ENCODE measurements at regions not wholly inside any gene's neighbourhood (a gene's known extent, or its start where the extent isn't known, plus 50 kb on each side); places are given as distances from the start of the nearest gene placed in this dataset.
"Not testable (repeated sequence)": the region's sequence is repeated elsewhere in the genome, so short reads cannot be mapped to it uniquely, and the experiment has no call there.

GRCh38 chr16:85521552-85522307 is 91.4 kb upstream of the GSE1 start:
- DNase-seq = no peak

GRCh38 chr16:85522308-85522841 is 90.7 kb upstream of the GSE1 start:
- no peak for DNase-seq

- DNase-seq = no peak
Observed at GRCh38 chr16:85522842-85523601, 90.1 kb upstream of the GSE1 start.

GRCh38 chr16:85523602-85524364 is 89.3 kb upstream of the GSE1 start:
- DNase-seq = no peak

- no peak for DNase-seq
Observed at GRCh38 chr16:85524365-85524629, 88.8 kb upstream of the GSE1 start.

GRCh38 chr16:85524630-85525419 is 88.3 kb upstream of the GSE1 start:
- no peak for DNase-seq

- DNase-seq = no peak
Observed at GRCh38 chr16:85525420-85526184, 87.5 kb upstream of the GSE1 start.

- DNase-seq = no peak
Observed at GRCh38 chr16:85526185-85526974, 86.7 kb upstream of the GSE1 start.

GRCh38 chr16:85527042-85527766 is 85.9 kb upstream of the GSE1 start:
- no peak for DNase-seq

- no peak for DNase-seq
Observed at GRCh38 chr16:85527767-85528297, 85.3 kb upstream of the GSE1 start.

- DNase-seq = peak; percentile 40
Observed at GRCh38 chr16:85528528-85529387, 84.4 kb upstream of the GSE1 start.

GRCh38 chr16:85529489-85530369 is 83.4 kb upstream of the GSE1 start:
- no peak for DNase-seq

GRCh38 chr16:85530370-85530739 is 82.8 kb upstream of the GSE1 start:
- DNase-seq = no peak

- DNase-seq = no peak
Observed at GRCh38 chr16:85531516-85531915, 81.6 kb upstream of the GSE1 start.

- DNase-seq = no peak
Observed at GRCh38 chr16:85532147-85532546, 81.0 kb upstream of the GSE1 start.

- not testable (repeated sequence) for DNase-seq
Observed at GRCh38 chr16:85533593-85533992, 79.5 kb upstream of the GSE1 start.

- DNase-seq = no peak
Observed at GRCh38 chr16:85534536-85535351, 78.4 kb upstream of the GSE1 start.

Data from CD4-positive, alpha-beta T cell treated with Interleukin-6 for 4 hours (primary cell).